Adipocyte (in vitro differentiated cells): ENCODE measurements at regions not wholly inside any gene's neighbourhood (a gene's known extent, or its start where the extent isn't known, plus 50 kb on each side); places are given as distances from the start of the nearest gene placed in this dataset.
A peak's percentile ranks its signal among the peaks of the same experiment; 100 is the strongest.
"Not testable (repeated sequence)": the region's sequence is repeated elsewhere in the genome, so short reads cannot be mapped to it uniquely, and the experiment has no call there.

Experiments
- DNase-seq: peaks from one replicate; pipeline ENCODE4 v3.0.0-alpha.2; 2015; ENCODE audit warnings: low read depth
- H3K27me3 ChIP-seq: replicated peaks from 2 replicates; pipeline ENCODE4 v1.7.0; 2013; ENCODE audit warnings: mild to moderate bottlenecking, low read length, moderate library complexity; ENCODE audit not compliant: control insufficient read depth, insufficient read depth
- H3K36me3 ChIP-seq: 2 replicates; pipeline ENCODE4 v1.7.0; 2013; ENCODE audit warnings: low read length, mild to moderate bottlenecking, moderate library complexity; ENCODE audit not compliant: control insufficient read depth, insufficient read depth, severe bottlenecking
- H3K4me1 ChIP-seq: 2 replicates; pipeline ENCODE4 v1.7.0; 2013; ENCODE audit warnings: mild to moderate bottlenecking, low read length, moderate library complexity; ENCODE audit not compliant: control insufficient read depth, insufficient read depth
- H3K4me3 ChIP-seq: 2 replicates; pipeline ENCODE4 v1.7.0; 2013; ENCODE audit warnings: mild to moderate bottlenecking, low read length, moderate library complexity
- H3K9ac ChIP-seq: 2 replicates; pipeline ENCODE4 v1.7.0; 2013; ENCODE audit warnings: mild to moderate bottlenecking, low read length, moderate library complexity
- H3K9me3 ChIP-seq: 2 replicates; pipeline ENCODE4 v1.7.0; 2013; ENCODE audit warnings: mild to moderate bottlenecking, low read length, moderate library complexity; ENCODE audit not compliant: control insufficient read depth

DNA sequence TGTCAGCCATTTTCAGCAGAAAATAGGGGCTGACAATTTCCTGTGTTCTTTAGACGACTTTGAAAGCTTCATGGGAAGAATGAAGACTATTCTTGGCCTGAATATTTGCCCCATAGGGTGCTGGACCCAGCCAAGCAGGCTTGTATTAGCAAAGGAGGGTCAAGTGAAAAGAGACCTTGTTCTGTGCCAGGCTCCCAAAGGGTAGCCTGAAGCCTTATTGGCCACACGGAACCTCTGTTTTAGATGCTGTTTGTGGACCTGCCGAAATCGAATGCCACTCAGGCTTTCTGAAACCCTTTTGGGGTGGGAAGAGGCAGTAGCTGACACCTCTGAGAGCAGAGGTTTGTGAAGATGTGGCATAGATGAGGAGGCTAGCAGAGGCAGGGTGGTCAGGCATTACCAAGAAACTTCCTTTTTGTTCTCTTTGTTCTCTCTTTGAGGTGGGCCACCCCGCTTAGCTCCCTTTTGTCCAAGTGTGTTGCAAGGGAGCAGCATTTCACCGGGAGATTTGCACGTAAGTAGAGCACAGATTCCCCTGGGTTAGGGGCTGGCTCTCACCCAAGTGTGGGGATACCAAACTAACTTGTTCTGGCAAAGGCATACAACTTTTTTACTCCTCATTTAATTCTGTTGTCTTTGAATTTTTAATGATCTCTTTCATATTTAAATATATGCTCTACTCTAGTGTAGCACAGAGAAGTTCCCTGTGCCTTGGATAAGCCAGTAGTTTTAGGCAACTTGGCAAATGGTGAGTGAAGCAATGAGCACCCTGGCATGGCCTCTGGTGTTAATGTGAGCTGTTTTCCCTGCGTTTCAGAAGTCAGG, 174.0 kb upstream of the EEPD1 start:
- not testable (repeated sequence) for H3K36me3 ChIP-seq, DNase-seq

GRCh38 chr7:35982600-35982999, 170.5 kb upstream of the EEPD1 start:
- Histone ChIP-seq H3K9ac (no peak overlapping the region), H3K27me3 (no peaks in the 10 kb centered on the region), H3K4me3 (no peak overlapping the region), H3K9me3 (no peaks in the 10 kb centered on the region), H3K4me1 (peaks cover 7% of the 10 kb centered on the region), H3K36me3 (no peaks in the 10 kb centered on the region)
- DNase-seq, result no peak

More for the DNA sequence above, 174.0 kb upstream of the EEPD1 start:
- not testable (repeated sequence) for H3K9me3 ChIP-seq, H3K27me3 ChIP-seq, H3K9ac ChIP-seq, H3K4me3 ChIP-seq, H3K4me1 ChIP-seq

DNA sequence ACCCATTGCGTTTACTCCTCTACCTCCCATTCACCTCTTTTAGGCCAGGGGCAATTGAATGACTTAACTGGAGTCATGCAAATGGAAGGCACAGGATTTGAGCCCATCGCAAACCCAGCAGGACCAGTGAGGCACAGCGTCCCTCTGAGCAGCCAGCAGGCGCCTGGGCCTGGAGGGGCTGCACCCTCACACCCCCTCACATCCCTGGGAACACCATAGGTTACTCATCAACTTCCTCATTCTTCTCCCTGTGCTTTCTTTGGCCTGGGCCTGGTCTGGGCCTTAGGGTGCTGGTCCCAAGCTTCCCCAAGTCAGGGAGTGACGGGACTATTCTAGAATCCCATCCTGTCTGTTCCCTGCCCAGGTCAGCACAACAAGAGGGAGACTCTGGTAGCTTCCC, 169.4 kb upstream of the EEPD1 start:
- H3K27me3 ChIP-seq, result no peaks in the 10 kb centered on the region
- DNase-seq, result no peak
- no peaks in the 10 kb centered on the region for H3K9me3 ChIP-seq
- H3K4me3 ChIP-seq, result no peak overlapping the region
- H3K4me1 ChIP-seq, result peaks cover 7% of the 10 kb centered on the region
- no peaks in the 10 kb centered on the region for H3K36me3 ChIP-seq
- H3K9ac ChIP-seq, result no peak overlapping the region

DNA sequence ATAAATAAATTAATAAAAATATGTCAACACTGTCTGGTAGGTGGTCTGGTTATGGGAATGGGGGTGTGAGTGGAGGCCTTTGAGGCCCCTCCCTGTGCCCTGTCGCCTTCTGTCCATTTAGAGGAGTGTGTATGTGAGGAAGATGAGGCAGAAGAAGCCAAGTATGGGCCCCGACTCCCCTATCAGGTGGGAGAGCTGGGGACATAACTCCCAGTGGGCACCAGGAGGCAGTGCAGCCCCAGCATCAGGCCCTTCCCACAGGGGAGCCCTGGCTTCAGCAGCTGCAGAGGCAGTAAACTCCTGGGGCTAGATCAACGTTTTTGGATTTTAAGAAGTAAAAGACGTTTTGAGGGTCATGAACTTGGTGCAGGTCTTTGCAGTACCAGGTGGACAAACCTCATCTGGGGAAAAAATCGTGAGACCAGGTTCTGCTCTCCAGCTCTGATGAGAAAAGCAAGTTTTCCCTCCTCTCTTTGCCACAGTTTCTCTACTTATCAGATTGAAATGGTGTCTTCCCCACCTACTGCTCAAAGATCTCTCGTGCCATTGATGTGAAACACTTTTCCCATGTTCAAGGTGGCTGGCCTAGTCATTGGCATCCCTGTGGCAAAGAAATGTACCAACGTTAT, 167.8 kb upstream of the EEPD1 start:
- Histone ChIP-seq H3K4me3 (no peak overlapping the region), H3K27me3 (no peaks in the 10 kb centered on the region), H3K9ac (peak overlapping the region; percentile 14), H3K36me3 (no peaks in the 10 kb centered on the region), H3K4me1 (no peaks in the 10 kb centered on the region), H3K9me3 (no peaks in the 10 kb centered on the region)
- peak; percentile 94 for DNase-seq

- no peak for DNase-seq
- Histone ChIP-seq H3K27me3 (no peaks in the 10 kb centered on the region), H3K36me3 (no peaks in the 10 kb centered on the region)
Observed at GRCh38 chr7:35987016-35987415, 166.0 kb upstream of the EEPD1 start.

DNA sequence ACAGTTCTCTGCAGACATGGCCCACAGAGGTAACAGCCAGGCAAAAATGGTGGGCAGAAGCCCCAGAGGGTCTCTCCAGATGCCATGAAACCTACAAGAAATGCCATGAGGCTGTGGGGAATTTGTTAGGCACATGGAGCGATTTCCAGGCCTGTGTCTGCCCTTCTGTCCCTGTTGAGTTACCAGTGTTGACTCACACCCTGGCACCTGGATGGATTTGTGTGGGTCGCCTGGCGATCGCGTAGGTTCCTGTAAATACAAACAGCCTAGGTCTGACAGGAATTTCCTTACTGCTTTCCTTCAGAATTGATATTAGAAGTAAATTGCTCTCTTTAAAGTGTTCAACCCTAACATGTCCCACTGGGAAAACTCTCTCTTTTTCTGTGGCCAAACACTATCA, 164.9 kb upstream of the EEPD1 start:
- no peak overlapping the region for H3K9ac ChIP-seq
- no peaks in the 10 kb centered on the region for H3K27me3 ChIP-seq
- no peaks in the 10 kb centered on the region for H3K36me3 ChIP-seq
- no peaks in the 10 kb centered on the region for H3K9me3 ChIP-seq
- peaks cover 4% of the 10 kb centered on the region for H3K4me1 ChIP-seq
- DNase-seq, result no peak
- no peak overlapping the region for H3K4me3 ChIP-seq

More at GRCh38 chr7:35987016-35987415, 166.0 kb upstream of the EEPD1 start:
- Histone ChIP-seq H3K9me3 (no peaks in the 10 kb centered on the region), H3K9ac (no peak overlapping the region), H3K4me1 (no peaks in the 10 kb centered on the region), H3K4me3 (no peak overlapping the region)

DNA sequence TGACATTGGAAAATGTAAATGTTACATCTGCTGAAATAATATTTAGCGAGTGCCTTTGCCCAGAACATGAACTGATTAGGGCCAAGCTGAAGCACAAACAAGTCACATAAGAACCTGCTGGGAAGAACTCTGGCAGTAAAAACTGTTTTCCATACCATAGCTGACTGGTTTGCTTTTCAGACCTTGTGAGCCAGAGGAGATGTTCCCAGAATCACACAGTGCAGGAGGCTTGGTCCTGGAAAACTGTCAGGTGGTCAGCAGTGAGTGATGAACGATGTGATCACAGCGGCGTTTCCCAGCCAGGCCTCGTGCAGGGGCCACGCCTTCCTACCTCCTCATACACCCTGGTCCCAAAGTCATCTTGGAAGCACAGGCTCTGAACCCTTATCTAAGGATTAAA, 164.2 kb upstream of the EEPD1 start:
- Histone ChIP-seq H3K4me3 (no peak overlapping the region), H3K9me3 (no peaks in the 10 kb centered on the region), H3K4me1 (peaks cover 10% of the 10 kb centered on the region), H3K36me3 (no peaks in the 10 kb centered on the region), H3K9ac (no peak overlapping the region), H3K27me3 (no peaks in the 10 kb centered on the region)
- no peak for DNase-seq

GRCh38 chr7:35991511-35992232, 161.4 kb upstream of the EEPD1 start:
- peaks cover 17% of the 10 kb centered on the region for H3K4me1 ChIP-seq
- H3K27me3 ChIP-seq, result no peaks in the 10 kb centered on the region
- no peak for DNase-seq
- no peaks in the 10 kb centered on the region for H3K36me3 ChIP-seq
- no peak overlapping the region for H3K4me3 ChIP-seq
- H3K9ac ChIP-seq, result no peak overlapping the region
- no peaks in the 10 kb centered on the region for H3K9me3 ChIP-seq

- Histone ChIP-seq H3K27me3 (no peaks in the 10 kb centered on the region), H3K4me3 (no peak overlapping the region), H3K36me3 (no peaks in the 10 kb centered on the region), H3K9me3 (no peaks in the 10 kb centered on the region), H3K9ac (no peak overlapping the region), H3K4me1 (peaks cover 17% of the 10 kb centered on the region)
- DNase-seq, result no peak
Observed at GRCh38 chr7:35992436-35992835, 160.6 kb upstream of the EEPD1 start.

GRCh38 chr7:35993113-35993512, 159.9 kb upstream of the EEPD1 start:
- Histone ChIP-seq H3K9ac (no peak overlapping the region), H3K27me3 (no peaks in the 10 kb centered on the region), H3K4me3 (no peak overlapping the region), H3K4me1 (peaks cover 17% of the 10 kb centered on the region), H3K9me3 (no peaks in the 10 kb centered on the region), H3K36me3 (no peaks in the 10 kb centered on the region)
- peak; percentile 31 for DNase-seq
